ENCODE measurements at regions not wholly inside any gene's neighbourhood (a gene's known extent, or its start where the extent isn't known, plus 50 kb on each side); places are given as distances from the start of the nearest gene placed in this dataset.
A peak's percentile ranks its signal among the peaks of the same experiment; 100 is the strongest.

DNA sequence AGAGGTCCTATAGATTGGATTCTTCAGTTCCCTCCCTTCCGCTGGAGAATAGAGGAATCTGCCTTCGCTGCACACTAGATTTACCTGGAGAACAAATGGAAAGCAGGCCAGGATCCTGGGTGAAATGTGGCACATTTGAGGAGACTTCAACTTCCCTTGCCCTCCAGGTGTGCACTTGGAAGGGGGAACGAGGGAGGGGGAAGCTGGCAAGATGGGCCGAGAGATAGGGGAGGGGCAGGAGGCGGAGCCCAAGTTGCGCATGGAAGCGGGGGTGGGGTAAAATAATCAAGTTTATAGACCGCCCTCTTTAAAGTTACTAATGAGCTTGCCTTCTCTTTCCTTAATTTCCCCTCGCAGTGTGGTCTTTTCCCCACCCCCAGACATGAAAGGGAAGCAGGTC is 155.7 kb upstream of the CAMK1G start:
- peak overlapping the region; percentile 74 for H2AFZ ChIP-seq
- DNase-seq, result peak in 1 of 2 experiments; percentile 75
- peak overlapping the region; percentile 98 for H3K27ac ChIP-seq
- H3K27me3 ChIP-seq (ENCODE audit: insufficient read depth, low read depth), result no peaks in the 10 kb centered on the region
- BruUV-seq (replicated peaks), result no TSS peak
- H3K9me2 ChIP-seq (ENCODE audit: insufficient read depth), result no peaks in the 10 kb centered on the region
- intact Hi-C loops (cut with micrococcal nuclease; ENCODE audit: unreplicated experiment), result loop anchor here (1.0 to 10.0 kb wide), 5 partner anchors 12 to 227 kb away; partner anchors contain the start of gene LAMB3
- H4K20me1 ChIP-seq (ENCODE audit: insufficient read depth), result no peaks in the 10 kb centered on the region
- H3K4me1 ChIP-seq (replicated peaks; ENCODE audit: insufficient read depth), result peaks cover 28% of the 10 kb centered on the region
- peak overlapping the region; percentile 100 for H3K4me3 ChIP-seq
- POLR2A ChIA-PET (ENCODE audit: unreplicated experiment), result interaction anchor here (0.5 to 3.4 kb wide), 14 partner anchors 12 to 510 kb away, joined by 3 to 77 read pairs (median 9); no protein-coding TSS in a partner anchor
- peaks cover 51% of the 10 kb centered on the region for H3F3A ChIP-seq (ENCODE audit: insufficient read depth, low read depth)
- TF ChIP-seq CTCF (conservative IDR thresholded peaks at IDR 0.05) (no peak), EZH2 (IDR thresholded peaks at IDR 0.05; ENCODE audit: low read depth) (no peak)
- CTCF ChIA-PET, result interaction anchor here (0.6 to 1.4 kb wide), 6 partner anchors 15 to 73 kb away, joined by 3 to 8 read pairs (median 4); no protein-coding TSS in a partner anchor
- H3K4me2 ChIP-seq, result peak overlapping the region; percentile 99
- peaks cover 33% of the 10 kb centered on the region for H3K36me3 ChIP-seq (ENCODE audit: low read depth)
- H3K79me2 ChIP-seq (ENCODE audit: low read depth), result peaks cover 41% of the 10 kb centered on the region
- H3K9me3 ChIP-seq (ENCODE audit: insufficient read depth, low read depth), result no peaks in the 10 kb centered on the region

DNA sequence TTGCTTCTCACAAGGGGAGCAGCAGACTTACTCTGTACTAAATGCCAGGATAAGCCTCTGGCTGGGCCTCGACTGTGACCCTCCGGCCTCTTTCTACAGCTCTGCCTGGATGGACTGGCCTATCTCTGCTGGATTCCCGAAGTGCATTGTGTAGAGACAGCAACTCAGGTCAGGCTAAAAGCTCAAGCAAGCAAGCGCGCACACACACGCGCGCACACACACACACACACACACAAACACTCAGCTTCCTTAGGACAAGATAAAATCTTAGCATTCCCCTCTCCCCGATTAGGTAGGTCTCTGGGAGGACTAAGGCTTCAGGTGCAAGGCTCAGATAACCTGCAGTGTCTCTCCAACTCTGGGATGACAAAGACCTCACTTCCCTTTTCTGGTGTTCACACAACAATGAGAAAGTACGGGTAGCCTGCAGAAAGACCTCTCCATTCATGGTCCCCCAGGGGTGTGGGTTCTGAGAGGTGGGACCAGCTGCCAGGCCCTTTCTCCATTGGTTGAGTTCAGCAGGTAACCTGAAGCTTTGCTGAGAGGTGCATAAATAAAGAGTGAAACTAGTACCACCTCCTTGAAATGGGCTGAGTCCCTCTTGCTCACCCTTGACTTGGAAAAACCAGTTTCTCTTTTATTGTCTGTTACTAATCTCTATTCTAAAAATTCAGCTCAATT is 155.1 kb upstream of the CAMK1G start:
- peaks cover 33% of the 10 kb centered on the region for H3K36me3 ChIP-seq (ENCODE audit: low read depth)
- intact Hi-C loops (cut with micrococcal nuclease; ENCODE audit: unreplicated experiment), result loop anchor here (1.0 to 10.0 kb wide), 5 partner anchors 12 to 226 kb away; partner anchors contain the start of gene LAMB3
- ChIA-PET CTCF (interaction anchor here (0.5 to 1.4 kb wide), 8 partner anchors 17 to 73 kb away, joined by 3 to 5 read pairs (median 4); no protein-coding TSS in a partner anchor), POLR2A (ENCODE audit: unreplicated experiment) (interaction anchor here (0.6 to 3.4 kb wide), 30 partner anchors 12 to 1605 kb away, joined by 3 to 77 read pairs (median 6); partner anchors contain the start of gene UTP25)
- TF ChIP-seq CTCF (conservative IDR thresholded peaks at IDR 0.05), result no peak
- no peak for TF ChIP-seq EZH2 (IDR thresholded peaks at IDR 0.05; ENCODE audit: low read depth)
- peak overlapping the region; percentile 99 for H3K4me2 ChIP-seq
- H4K20me1 ChIP-seq (ENCODE audit: insufficient read depth), result no peaks in the 10 kb centered on the region
- peak overlapping the region; percentile 74 for H2AFZ ChIP-seq
- peak overlapping the region; percentile 98 for H3K27ac ChIP-seq
- peak; percentile 89 to 97 for DNase-seq
- H3K4me1 ChIP-seq (replicated peaks; ENCODE audit: insufficient read depth), result peaks cover 34% of the 10 kb centered on the region
- no peaks in the 10 kb centered on the region for H3K9me3 ChIP-seq (ENCODE audit: insufficient read depth, low read depth)
- no peaks in the 10 kb centered on the region for H3K9me2 ChIP-seq (ENCODE audit: insufficient read depth)
- peaks cover 56% of the 10 kb centered on the region for H3F3A ChIP-seq (ENCODE audit: insufficient read depth, low read depth)
- H3K27me3 ChIP-seq (ENCODE audit: insufficient read depth, low read depth), result no peaks in the 10 kb centered on the region
- H3K79me2 ChIP-seq (ENCODE audit: low read depth), result peaks cover 44% of the 10 kb centered on the region
- BruUV-seq (replicated peaks), result TSS peak; percentile 90
- H3K4me3 ChIP-seq, result peak overlapping the region; percentile 100

GRCh38 chr1:209429611-209430010 is 153.9 kb upstream of the CAMK1G start:
- Histone ChIP-seq H4K20me1 (ENCODE audit: insufficient read depth) (no peaks in the 10 kb centered on the region), H3K27ac (peak overlapping the region; percentile 98), H3K9me2 (ENCODE audit: insufficient read depth) (no peaks in the 10 kb centered on the region), H3K79me2 (ENCODE audit: low read depth) (peaks cover 44% of the 10 kb centered on the region), H3K9me3 (ENCODE audit: insufficient read depth, low read depth) (no peaks in the 10 kb centered on the region), H3K36me3 (ENCODE audit: low read depth) (peaks cover 33% of the 10 kb centered on the region), H3K4me1 (replicated peaks; ENCODE audit: insufficient read depth) (peaks cover 46% of the 10 kb centered on the region), H3F3A (ENCODE audit: insufficient read depth, low read depth) (peaks cover 69% of the 10 kb centered on the region), H3K4me3 (peak overlapping the region; percentile 100), H3K4me2 (peak overlapping the region; percentile 99), H3K27me3 (ENCODE audit: insufficient read depth, low read depth) (no peaks in the 10 kb centered on the region), H2AFZ (no peak overlapping the region)
- ChIA-PET POLR2A (ENCODE audit: unreplicated experiment) (interaction anchor here (0.7 to 3.4 kb wide), 6 partner anchors 14 to 74 kb away, joined by 4 to 77 read pairs (median 17); no protein-coding TSS in a partner anchor), CTCF (interaction anchor here (1.4 kb wide), 1 partner anchor 54 kb away, joined by 4 read pairs; no protein-coding TSS in a partner anchor)
- intact Hi-C loops (cut with micrococcal nuclease; ENCODE audit: unreplicated experiment), result loop anchor here (1.0 to 10.0 kb wide), 4 partner anchors 31 to 1605 kb away; partner anchors contain the start of gene LAMB3
- no peak for DNase-seq
- TF ChIP-seq CTCF (conservative IDR thresholded peaks at IDR 0.05), result no peak
- TF ChIP-seq EZH2 (IDR thresholded peaks at IDR 0.05; ENCODE audit: low read depth), result no peak
- BruUV-seq (replicated peaks), result no TSS peak

Measured in PC-9 (cell line).